ENCODE measurements at regions not wholly inside any gene's neighbourhood (a gene's known extent, or its start where the extent isn't known, plus 50 kb on each side); places are given as distances from the start of the nearest gene placed in this dataset.
"Not testable (repeated sequence)": the region's sequence is repeated elsewhere in the genome, so short reads cannot be mapped to it uniquely, and the experiment has no call there.

GRCh38 chr4:66123190-66123589, 452.9 kb upstream of the EPHA5 start:
- Histone ChIP-seq H3K36me3 (no peaks in the 10 kb centered on the region), H3K27ac (no peak overlapping the region), H3K27me3 (no peaks in the 10 kb centered on the region), H3K9me3 (no peaks in the 10 kb centered on the region), H3K4me3 (no peak overlapping the region), H3K4me1 (no peaks in the 10 kb centered on the region)
- no peak for ATAC-seq
- TF ChIP-seq POLR2AphosphoS5 (IDR thresholded peaks at IDR 0.05) (no peak), POLR2A (IDR thresholded peaks at IDR 0.05) (no peak), CTCF (IDR thresholded peaks at IDR 0.05) (no peak), EP300 (IDR thresholded peaks at IDR 0.05) (no peak)

GRCh38 chr4:66115231-66115630, 444.9 kb upstream of the EPHA5 start:
- not testable (repeated sequence) for H3K9me3 ChIP-seq, H3K4me1 ChIP-seq, H3K27ac ChIP-seq, H3K27me3 ChIP-seq, H3K4me3 ChIP-seq, H3K36me3 ChIP-seq, ATAC-seq

- Histone ChIP-seq H3K36me3 (no peaks in the 10 kb centered on the region), H3K27me3 (no peaks in the 10 kb centered on the region), H3K4me3 (no peak overlapping the region), H3K27ac (no peak overlapping the region), H3K4me1 (no peaks in the 10 kb centered on the region), H3K9me3 (peaks cover 0 to 6% (median 0%) of the 10 kb centered on the region in 3 donors)
- no peak for ATAC-seq
- TF ChIP-seq EP300 (IDR thresholded peaks at IDR 0.05) (no peak), CTCF (IDR thresholded peaks at IDR 0.05) (no peak), POLR2AphosphoS5 (IDR thresholded peaks at IDR 0.05) (no peak), POLR2A (IDR thresholded peaks at IDR 0.05) (no peak)
These were observed 438.6 kb upstream of the EPHA5 start for GRCh38 chr4:66108898-66109297.

- no peak for ATAC-seq
- 71 to 78% methylated on average over 5 of the region's 5 CpGs for WGBS, 2 donors (ENCODE audit: low coverage in 1 of 2)
- no peak for TF ChIP-seq CTCF (IDR thresholded peaks at IDR 0.05)
- TF ChIP-seq EP300 (IDR thresholded peaks at IDR 0.05), result no peak
- TF ChIP-seq POLR2AphosphoS5 (IDR thresholded peaks at IDR 0.05), result no peak
- TF ChIP-seq POLR2A (IDR thresholded peaks at IDR 0.05), result no peak
- Histone ChIP-seq H3K4me3 (no peak overlapping the region), H3K27ac (no peak overlapping the region), H3K27me3 (no peaks in the 10 kb centered on the region), H3K4me1 (no peaks in the 10 kb centered on the region), H3K9me3 (no peaks in the 10 kb centered on the region), H3K36me3 (no peaks in the 10 kb centered on the region)
These were observed 426.9 kb upstream of the EPHA5 start for GRCh38 chr4:66097218-66097617.

- Histone ChIP-seq H3K27me3 (no peaks in the 10 kb centered on the region), H3K4me3 (no peak overlapping the region), H3K27ac (no peak overlapping the region), H3K36me3 (no peaks in the 10 kb centered on the region), H3K9me3 (no peaks in the 10 kb centered on the region), H3K4me1 (no peaks in the 10 kb centered on the region)
- TF ChIP-seq POLR2A (IDR thresholded peaks at IDR 0.05) (no peak), POLR2AphosphoS5 (IDR thresholded peaks at IDR 0.05) (no peak), EP300 (IDR thresholded peaks at IDR 0.05) (no peak), CTCF (IDR thresholded peaks at IDR 0.05) (no peak)
- 44 to 45% methylated on average over 2 of the region's 2 CpGs for whole genome bisulfite sequencing, 2 donors (ENCODE audit: low coverage in 1 of 2)
- no peak for ATAC-seq
These were observed 424.8 kb upstream of the EPHA5 start for GRCh38 chr4:66095065-66095464.

- no peaks in the 10 kb centered on the region for H3K9me3 ChIP-seq
- WGBS, 2 donors (ENCODE audit: low coverage in 1 of 2), result 92 to 96% methylated on average over 14 of the region's 15 CpGs
- no peak overlapping the region for H3K27ac ChIP-seq
- no peaks in the 10 kb centered on the region for H3K36me3 ChIP-seq
- no peaks in the 10 kb centered on the region for H3K27me3 ChIP-seq
- no peak for ATAC-seq
- no peaks in the 10 kb centered on the region for H3K4me1 ChIP-seq
- H3K4me3 ChIP-seq, result no peak overlapping the region
- TF ChIP-seq POLR2A (IDR thresholded peaks at IDR 0.05), result no peak
- TF ChIP-seq CTCF (IDR thresholded peaks at IDR 0.05), result no peak
- TF ChIP-seq EP300 (IDR thresholded peaks at IDR 0.05), result no peak
- TF ChIP-seq POLR2AphosphoS5 (IDR thresholded peaks at IDR 0.05), result no peak
These were observed 423.8 kb upstream of the EPHA5 start for GRCh38 chr4:66094070-66094469.
